Karpas-422 (cell line): ENCODE measurements at regions not wholly inside any gene's neighbourhood (a gene's known extent, or its start where the extent isn't known, plus 50 kb on each side); places are given as distances from the start of the nearest gene placed in this dataset.

Experiments
- DNase-seq: peaks from one replicate; pipeline ENCODE4 v3.0.0-alpha.2; 2015
- H2AFZ ChIP-seq: fragments of 200-600 bp; sonication (generic); 2 replicates; pipeline ENCODE4 v1.6.1; 2014; ENCODE audit warnings: antibody characterized with exemption, low read length, mixed read lengths
- H3K27ac ChIP-seq: fragments of 200-600 bp; sonication (generic); 2 replicates; pipeline ENCODE4 v1.5.1; 2014; ENCODE audit warnings: mild to moderate bottlenecking, low read length, moderate library complexity
- H3K27me3 ChIP-seq: fragments of 200-600 bp; sonication (generic); 2 replicates; pipeline ENCODE4 v1.6.1; 2014; ENCODE audit warnings: low read length, mixed read lengths
- H3K36me3 ChIP-seq: fragments of 200-600 bp; sonication (generic); 2 replicates; pipeline ENCODE4 v1.6.1; 2014; ENCODE audit warnings: low read length, mixed read lengths; ENCODE audit not compliant: insufficient read depth
- H3K4me1 ChIP-seq: fragments of 200-600 bp; sonication (generic); 2 replicates; pipeline ENCODE4 v1.6.1; 2014; ENCODE audit warnings: mild to moderate bottlenecking, low read length, mixed read lengths
- H3K4me2 ChIP-seq: fragments of 200-600 bp; sonication (generic); 2 replicates; pipeline ENCODE4 v1.6.1; 2014; ENCODE audit warnings: low read length, low read depth, mild to moderate bottlenecking; ENCODE audit not compliant: poor library complexity, severe bottlenecking
- H3K4me3 ChIP-seq: fragments of 200-600 bp; sonication (generic); 2 replicates; pipeline ENCODE4 v1.5.1; 2014; ENCODE audit warnings: mild to moderate bottlenecking, antibody characterized with exemption, low read length, mixed read lengths
- H3K79me2 ChIP-seq: fragments of 200-600 bp; sonication (generic); 2 replicates; pipeline ENCODE4 v1.6.1; 2014; ENCODE audit warnings: mild to moderate bottlenecking, low read length, mixed read lengths
- H3K9ac ChIP-seq: fragments of 200-600 bp; sonication (generic); 2 replicates; pipeline ENCODE4 v1.6.0; 2014; ENCODE audit warnings: low read length
- H3K9me2 ChIP-seq: fragments of 200-600 bp; sonication (generic), shearing (Covaris generic); replicated peaks from 2 replicates; pipeline ENCODE4 v1.6.0; 2014; ENCODE audit warnings: mild to moderate bottlenecking, low read length, moderate library complexity; ENCODE audit not compliant: insufficient read depth
- H3K9me3 ChIP-seq: fragments of 300-700, 200-600 bp; sonication (generic); 2 replicates; pipeline ENCODE4 v1.6.1; 2014; ENCODE audit warnings: low read length, mixed read lengths
- H4K20me1 ChIP-seq: fragments of 200-600 bp; sonication (generic); 2 replicates; pipeline ENCODE4 v1.6.1; 2014; ENCODE audit warnings: mild to moderate bottlenecking, antibody characterized with exemption, low read length, low read depth; ENCODE audit not compliant: insufficient read depth

DNA sequence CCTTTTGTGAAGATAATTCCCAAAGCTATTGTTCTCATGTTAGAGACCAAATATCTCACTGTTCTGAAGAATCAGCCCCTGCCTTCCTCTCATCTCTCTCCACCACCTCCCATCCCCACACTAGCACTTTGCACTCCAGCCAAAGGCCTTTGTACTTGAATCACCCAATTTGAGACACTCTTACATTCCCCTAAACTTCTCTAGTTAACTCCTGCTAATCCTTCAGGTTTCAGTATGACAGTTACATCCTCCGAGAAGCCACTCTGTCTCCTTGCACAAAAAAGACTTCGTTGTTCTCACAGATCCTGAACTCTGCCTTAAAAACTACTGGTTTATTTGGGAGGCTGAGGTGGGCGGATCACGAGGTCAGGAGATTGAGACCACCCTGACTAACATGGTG, 227.5 kb downstream of the PIK3R1 start:
- no peak overlapping the region for H3K4me2 ChIP-seq
- H4K20me1 ChIP-seq, result no peaks in the 10 kb centered on the region
- no peaks in the 10 kb centered on the region for H3K4me1 ChIP-seq
- no peaks in the 10 kb centered on the region for H3K36me3 ChIP-seq
- H3K9ac ChIP-seq, result no peak overlapping the region
- H3K9me2 ChIP-seq, result no peaks in the 10 kb centered on the region
- H2AFZ ChIP-seq, result no peak overlapping the region
- no peak overlapping the region for H3K4me3 ChIP-seq
- no peaks in the 10 kb centered on the region for H3K79me2 ChIP-seq
- no peak overlapping the region for H3K27ac ChIP-seq
- no peaks in the 10 kb centered on the region for H3K9me3 ChIP-seq
- H3K27me3 ChIP-seq, result no peaks in the 10 kb centered on the region
- no peak for DNase-seq

DNA sequence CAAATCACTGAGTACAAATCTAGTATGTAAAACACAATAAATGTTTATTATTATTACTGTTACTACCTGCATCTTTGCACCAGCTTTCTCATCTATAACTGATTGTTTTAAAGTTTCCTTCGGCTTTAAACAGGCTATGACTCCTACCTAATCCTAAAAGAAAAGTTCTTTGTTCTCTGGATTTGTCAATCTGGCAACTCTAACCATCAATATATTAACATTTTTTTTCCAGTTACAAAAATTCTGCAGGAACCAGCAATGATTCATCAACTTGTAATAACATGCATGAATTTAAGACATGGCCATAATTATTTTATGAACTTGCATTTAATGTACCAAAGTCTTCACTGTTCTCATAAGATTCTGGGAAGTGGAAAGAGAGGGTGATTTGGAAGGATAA, 228.5 kb downstream of the PIK3R1 start:
- no peaks in the 10 kb centered on the region for H3K36me3 ChIP-seq
- H2AFZ ChIP-seq, result no peak overlapping the region
- H3K9me2 ChIP-seq, result no peaks in the 10 kb centered on the region
- H4K20me1 ChIP-seq, result no peaks in the 10 kb centered on the region
- no peaks in the 10 kb centered on the region for H3K9me3 ChIP-seq
- no peaks in the 10 kb centered on the region for H3K79me2 ChIP-seq
- H3K27ac ChIP-seq, result no peak overlapping the region
- H3K27me3 ChIP-seq, result no peaks in the 10 kb centered on the region
- H3K4me2 ChIP-seq, result no peak overlapping the region
- H3K4me1 ChIP-seq, result no peaks in the 10 kb centered on the region
- no peak overlapping the region for H3K9ac ChIP-seq
- no peak overlapping the region for H3K4me3 ChIP-seq
- DNase-seq, result no peak

DNA sequence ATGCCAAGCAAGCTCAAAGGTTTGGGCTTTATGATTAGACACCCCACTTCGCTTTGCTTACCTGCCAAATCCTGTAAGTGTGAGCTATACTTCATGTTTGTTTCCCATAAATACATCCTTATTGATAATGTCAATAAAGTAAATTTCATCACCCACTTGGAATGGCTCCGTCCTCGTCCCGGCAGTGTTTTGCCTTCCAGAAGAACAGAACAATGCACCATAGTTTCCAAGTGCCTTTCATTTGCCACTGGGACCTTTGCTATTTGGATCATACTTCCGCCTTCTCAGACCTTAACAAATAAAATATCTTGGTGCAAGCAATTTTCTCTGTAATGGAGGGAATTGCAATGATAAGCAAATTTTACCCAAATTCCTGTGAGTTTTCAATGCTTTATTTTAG, 229.3 kb downstream of the PIK3R1 start:
- Histone ChIP-seq H3K4me3 (no peak overlapping the region), H3K36me3 (no peaks in the 10 kb centered on the region), H3K4me2 (no peak overlapping the region), H3K27me3 (no peaks in the 10 kb centered on the region), H3K9me2 (no peaks in the 10 kb centered on the region), H3K27ac (no peak overlapping the region), H3K79me2 (no peaks in the 10 kb centered on the region), H2AFZ (no peak overlapping the region), H3K9ac (no peak overlapping the region), H4K20me1 (no peaks in the 10 kb centered on the region), H3K4me1 (no peaks in the 10 kb centered on the region), H3K9me3 (no peaks in the 10 kb centered on the region)
- DNase-seq, result no peak

DNA sequence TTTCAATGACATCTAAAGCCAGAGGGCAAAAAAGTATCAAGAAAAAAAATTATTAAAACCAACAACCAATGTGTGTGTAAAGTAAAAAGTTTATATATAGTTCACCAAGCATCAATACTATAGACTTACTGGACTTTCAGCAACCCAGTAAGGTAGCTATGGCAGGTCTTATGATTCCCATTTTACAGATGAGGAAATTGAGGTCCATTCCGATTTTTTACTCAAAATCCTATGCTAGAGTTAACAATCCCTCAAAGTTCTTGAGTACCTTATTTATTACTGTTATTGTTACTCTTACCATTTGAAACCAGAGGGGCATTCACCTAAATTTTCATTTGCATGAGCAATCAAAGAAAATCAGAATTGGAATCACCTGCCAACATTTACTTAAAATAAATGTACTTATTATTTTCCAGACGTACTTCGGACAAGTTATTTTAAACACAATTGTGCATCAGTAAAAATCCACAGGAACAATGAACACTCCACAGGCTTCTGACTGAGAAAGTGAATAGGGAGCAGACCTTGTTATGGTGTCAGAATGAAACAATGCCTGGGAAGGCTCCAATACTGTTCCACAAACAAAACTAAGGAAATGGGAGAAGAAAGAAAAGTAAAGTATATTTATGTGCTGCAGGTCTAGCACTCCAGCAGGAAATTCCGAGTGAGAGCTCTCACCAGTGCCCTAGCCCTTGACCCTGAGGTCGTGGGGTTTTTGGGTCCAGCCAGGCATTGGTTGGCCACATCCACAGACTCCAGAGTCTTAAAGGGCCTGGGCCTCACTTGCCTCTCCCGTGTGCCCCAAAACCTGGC, 229.9 kb downstream of the PIK3R1 start:
- Histone ChIP-seq H3K9ac (no peak overlapping the region), H3K27ac (no peak overlapping the region), H4K20me1 (no peaks in the 10 kb centered on the region), H3K4me2 (no peak overlapping the region), H3K36me3 (no peaks in the 10 kb centered on the region), H3K4me1 (no peaks in the 10 kb centered on the region), H3K79me2 (no peaks in the 10 kb centered on the region), H3K9me3 (no peaks in the 10 kb centered on the region), H3K4me3 (no peak overlapping the region), H2AFZ (no peak overlapping the region), H3K27me3 (no peaks in the 10 kb centered on the region), H3K9me2 (no peaks in the 10 kb centered on the region)
- DNase-seq, result no peak

DNA sequence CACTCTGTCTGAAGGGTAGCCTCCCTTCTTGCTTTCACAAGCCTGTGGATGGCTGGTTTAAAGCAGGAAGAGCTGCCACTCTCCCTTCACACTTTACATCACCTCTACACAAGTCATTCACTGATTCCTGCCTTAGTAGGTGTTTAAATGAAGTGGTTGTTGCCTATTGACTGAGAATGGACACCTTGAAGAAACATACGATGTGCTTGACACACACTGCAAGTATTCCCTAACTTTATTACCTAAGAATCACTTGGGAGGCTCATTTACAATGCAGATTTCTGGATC, 230.5 kb downstream of the PIK3R1 start:
- no peaks in the 10 kb centered on the region for H3K27me3 ChIP-seq
- no peak overlapping the region for H3K27ac ChIP-seq
- no peaks in the 10 kb centered on the region for H3K9me2 ChIP-seq
- H3K9ac ChIP-seq, result no peak overlapping the region
- H2AFZ ChIP-seq, result no peak overlapping the region
- no peak overlapping the region for H3K4me2 ChIP-seq
- H3K9me3 ChIP-seq, result no peaks in the 10 kb centered on the region
- no peak for DNase-seq
- no peaks in the 10 kb centered on the region for H4K20me1 ChIP-seq
- no peaks in the 10 kb centered on the region for H3K79me2 ChIP-seq
- H3K4me1 ChIP-seq, result no peaks in the 10 kb centered on the region
- H3K4me3 ChIP-seq, result no peak overlapping the region
- no peaks in the 10 kb centered on the region for H3K36me3 ChIP-seq

DNA sequence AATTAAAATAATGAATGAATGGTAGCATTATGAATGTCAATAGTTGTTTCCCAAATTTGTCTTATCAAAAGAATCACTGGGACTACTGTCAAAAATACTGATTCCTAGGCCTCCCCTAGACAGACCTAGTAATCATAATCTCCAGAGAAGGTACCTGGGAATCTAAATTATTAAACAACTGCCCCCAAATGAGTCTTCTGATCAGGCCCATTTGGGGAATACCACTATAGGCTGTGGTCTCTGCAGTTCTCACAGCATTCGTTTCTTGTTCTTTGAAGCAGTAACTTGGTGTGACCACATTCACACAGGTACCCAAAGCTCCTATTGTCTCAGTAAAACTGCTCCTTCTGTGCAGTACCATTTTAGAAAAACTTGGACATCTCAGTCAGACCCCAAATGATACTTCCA, 230.9 kb downstream of the PIK3R1 start:
- Histone ChIP-seq H3K27me3 (no peaks in the 10 kb centered on the region), H3K9ac (no peak overlapping the region), H3K27ac (no peak overlapping the region), H3K9me3 (no peaks in the 10 kb centered on the region), H3K9me2 (no peaks in the 10 kb centered on the region), H3K36me3 (no peaks in the 10 kb centered on the region), H4K20me1 (no peaks in the 10 kb centered on the region), H2AFZ (no peak overlapping the region), H3K4me3 (no peak overlapping the region), H3K4me1 (no peaks in the 10 kb centered on the region), H3K79me2 (no peaks in the 10 kb centered on the region), H3K4me2 (no peak overlapping the region)
- no peak for DNase-seq

DNA sequence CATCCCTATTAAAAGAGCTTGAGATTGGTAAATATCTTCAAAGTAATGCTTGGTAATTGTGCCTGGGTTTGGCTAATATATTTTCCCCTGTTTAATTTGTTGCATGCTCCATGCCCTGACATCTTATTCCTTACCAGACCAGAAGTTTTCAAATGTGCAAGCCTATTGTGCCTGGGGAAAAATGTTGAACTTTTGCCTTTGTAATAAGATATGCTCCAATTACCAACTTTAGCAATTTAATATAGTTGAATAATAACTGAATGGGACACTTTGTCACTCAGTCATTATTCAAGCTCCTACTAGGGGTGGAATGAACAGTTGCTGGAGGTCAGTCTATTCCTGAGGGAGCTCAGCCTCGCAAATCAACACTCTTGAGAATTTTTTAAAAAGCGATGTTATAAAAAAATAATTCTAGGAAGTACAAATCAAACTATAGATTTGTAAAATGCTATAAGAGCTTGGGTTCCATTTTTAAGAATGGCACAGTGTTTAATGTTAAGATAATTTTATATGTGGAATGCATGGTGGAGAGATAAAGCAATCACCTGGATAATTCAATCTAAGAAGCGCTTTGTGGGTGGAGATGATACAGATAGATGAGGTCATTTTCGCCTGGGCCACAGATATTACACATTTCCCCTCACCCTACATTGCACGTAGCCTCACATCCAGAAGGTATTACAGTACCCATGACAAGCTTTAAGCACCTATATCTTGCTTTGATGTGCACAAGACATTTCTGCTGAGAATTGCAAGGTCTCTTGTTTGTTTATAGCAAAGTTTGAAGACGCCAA, 231.8 kb downstream of the PIK3R1 start:
- H3K9ac ChIP-seq, result no peak overlapping the region
- DNase-seq, result no peak
- no peak overlapping the region for H3K4me2 ChIP-seq
- no peak overlapping the region for H2AFZ ChIP-seq
- H3K9me2 ChIP-seq, result no peaks in the 10 kb centered on the region
- H4K20me1 ChIP-seq, result no peaks in the 10 kb centered on the region
- H3K79me2 ChIP-seq, result no peaks in the 10 kb centered on the region
- no peaks in the 10 kb centered on the region for H3K9me3 ChIP-seq
- no peaks in the 10 kb centered on the region for H3K4me1 ChIP-seq
- H3K36me3 ChIP-seq, result no peaks in the 10 kb centered on the region
- H3K27me3 ChIP-seq, result no peaks in the 10 kb centered on the region
- no peak overlapping the region for H3K4me3 ChIP-seq
- H3K27ac ChIP-seq, result no peak overlapping the region

DNA sequence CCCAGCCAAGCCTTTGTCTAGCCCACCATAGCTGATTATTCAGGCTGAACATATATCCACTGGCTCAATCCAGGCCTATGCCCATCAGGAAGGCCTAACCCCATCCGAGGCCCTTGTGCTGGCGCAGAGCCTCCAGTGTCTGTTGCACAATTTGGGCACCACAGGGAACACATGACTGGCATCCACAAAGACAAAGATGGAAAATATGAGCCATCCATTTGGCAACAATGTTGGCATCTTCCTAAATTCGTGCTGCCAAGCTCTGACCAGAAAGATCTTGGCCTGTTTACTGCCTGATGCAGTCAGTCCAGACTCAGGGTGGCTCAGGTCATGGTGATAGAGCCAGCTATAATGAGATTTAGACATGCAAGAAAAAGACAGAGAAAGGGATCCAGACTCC, 233.8 kb downstream of the PIK3R1 start:
- Histone ChIP-seq H3K4me1 (no peaks in the 10 kb centered on the region), H3K36me3 (no peaks in the 10 kb centered on the region), H3K79me2 (no peaks in the 10 kb centered on the region), H3K9ac (no peak overlapping the region), H3K9me3 (no peaks in the 10 kb centered on the region), H3K4me2 (no peak overlapping the region), H4K20me1 (no peaks in the 10 kb centered on the region), H3K9me2 (no peaks in the 10 kb centered on the region), H3K27me3 (no peaks in the 10 kb centered on the region), H2AFZ (no peak overlapping the region), H3K4me3 (no peak overlapping the region), H3K27ac (no peak overlapping the region)
- DNase-seq, result no peak
